ENCODE measurements at regions not wholly inside any gene's neighbourhood (a gene's known extent, or its start where the extent isn't known, plus 50 kb on each side); places are given as distances from the start of the nearest gene placed in this dataset.

DNA sequence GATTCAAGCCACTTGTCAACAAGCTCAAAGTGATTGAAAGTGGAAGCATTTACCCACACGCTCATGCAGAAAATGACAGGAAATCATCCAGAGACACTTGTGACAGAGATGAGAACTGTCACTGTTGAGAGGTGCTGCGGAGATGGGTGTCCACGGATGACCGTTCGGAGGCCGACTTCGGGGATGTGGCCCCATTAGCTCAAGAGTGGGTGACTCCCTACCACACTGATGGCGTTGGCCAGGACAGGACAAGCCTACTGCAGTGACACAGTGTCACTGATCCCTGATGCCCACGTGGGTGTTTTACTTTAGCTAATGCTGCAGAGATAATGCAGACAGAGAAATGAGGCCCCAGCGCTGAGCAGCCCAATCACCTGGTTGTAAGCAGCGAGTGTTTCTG, 81.5 kb upstream of the YWHAQ start:
- BruUV-seq (replicated peaks), result no TSS peak
- Histone ChIP-seq H3K4me3 (replicated peaks in 1 of 2; ENCODE audit: low read depth in 1 of 2, low read length in 2 of 2) (no peak overlapping the region), H4K20me1 (ENCODE audit: insufficient read depth) (no peaks in the 10 kb centered on the region), H2AFZ (ENCODE audit: low read depth, low read length, poor library complexity, severe bottlenecking) (no peak overlapping the region), H3K79me2 (ENCODE audit: insufficient read depth, low read length) (no peaks in the 10 kb centered on the region), H3K9me3 (ENCODE audit: control insufficient read depth in 1 of 2, insufficient read depth in 1 of 2, low read depth in 1 of 2, low read length in 2 of 2) (no peaks in the 10 kb centered on the region), H3K27me3 (ENCODE audit: insufficient read depth, low read length) (no peaks in the 10 kb centered on the region), H3K36me3 (ENCODE audit: control insufficient read depth in 1 of 2, insufficient read depth in 2 of 2, low read length in 2 of 2) (no peaks in the 10 kb centered on the region), H3K27ac (ENCODE audit: low read depth, low read length) (no peak overlapping the region), H3K9ac (ENCODE audit: low read length) (no peak overlapping the region), H3K9me2 (ENCODE audit: insufficient read depth) (no peaks in the 10 kb centered on the region), H3K4me2 (ENCODE audit: low read length) (no peak overlapping the region), H3K4me1 (ENCODE audit: control insufficient read depth in 1 of 2, insufficient read depth in 2 of 2, low read length in 2 of 2) (peaks cover 0 to 11% of the 10 kb centered on the region in 2 experiments; a peak in 1 of 4 replicates)
- RAD21 ChIA-PET (ENCODE audit: low non-redundant PET in 1 of 2, low total read pairs in 2 of 2, uncharacterized antibody in 2 of 2, unreplicated experiment in 2 of 2), result interaction anchor here in 1 of 2 experiments (0.6 kb wide), 1 partner anchor 57 kb away, joined by 5 read pairs; no protein-coding TSS in a partner anchor
- ATAC-seq (no peak), DNase-seq (ENCODE audit: low read depth, low spot score) (no peak)
- POLR2A ChIA-PET, result no interaction called here
- no peak for TF ChIP-seq ELF1 (IDR thresholded peaks at IDR 0.05; ENCODE audit: borderline replicate concordance, low read depth)
- TF ChIP-seq, protein P1, sequence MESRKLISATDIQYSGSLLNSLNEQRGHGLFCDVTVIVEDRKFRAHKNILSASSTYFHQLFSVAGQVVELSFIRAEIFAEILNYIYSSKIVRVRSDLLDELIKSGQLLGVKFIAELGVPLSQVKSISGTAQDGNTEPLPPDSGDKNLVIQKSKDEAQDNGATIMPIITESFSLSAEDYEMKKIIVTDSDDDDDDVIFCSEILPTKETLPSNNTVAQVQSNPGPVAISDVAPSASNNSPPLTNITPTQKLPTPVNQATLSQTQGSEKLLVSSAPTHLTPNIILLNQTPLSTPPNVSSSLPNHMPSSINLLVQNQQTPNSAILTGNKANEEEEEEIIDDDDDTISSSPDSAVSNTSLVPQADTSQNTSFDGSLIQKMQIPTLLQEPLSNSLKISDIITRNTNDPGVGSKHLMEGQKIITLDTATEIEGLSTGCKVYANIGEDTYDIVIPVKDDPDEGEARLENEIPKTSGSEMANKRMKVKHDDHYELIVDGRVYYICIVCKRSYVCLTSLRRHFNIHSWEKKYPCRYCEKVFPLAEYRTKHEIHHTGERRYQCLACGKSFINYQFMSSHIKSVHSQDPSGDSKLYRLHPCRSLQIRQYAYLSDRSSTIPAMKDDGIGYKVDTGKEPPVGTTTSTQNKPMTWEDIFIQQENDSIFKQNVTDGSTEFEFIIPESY (IDR thresholded peaks at IDR 0.05; ENCODE audit: extremely low read depth, insufficient replicate concordance, low read length), result no peak
- TF ChIP-seq CBX3 (IDR thresholded peaks at IDR 0.05; ENCODE audit: low read depth), result no peak
- TF ChIP-seq, protein P2, sequence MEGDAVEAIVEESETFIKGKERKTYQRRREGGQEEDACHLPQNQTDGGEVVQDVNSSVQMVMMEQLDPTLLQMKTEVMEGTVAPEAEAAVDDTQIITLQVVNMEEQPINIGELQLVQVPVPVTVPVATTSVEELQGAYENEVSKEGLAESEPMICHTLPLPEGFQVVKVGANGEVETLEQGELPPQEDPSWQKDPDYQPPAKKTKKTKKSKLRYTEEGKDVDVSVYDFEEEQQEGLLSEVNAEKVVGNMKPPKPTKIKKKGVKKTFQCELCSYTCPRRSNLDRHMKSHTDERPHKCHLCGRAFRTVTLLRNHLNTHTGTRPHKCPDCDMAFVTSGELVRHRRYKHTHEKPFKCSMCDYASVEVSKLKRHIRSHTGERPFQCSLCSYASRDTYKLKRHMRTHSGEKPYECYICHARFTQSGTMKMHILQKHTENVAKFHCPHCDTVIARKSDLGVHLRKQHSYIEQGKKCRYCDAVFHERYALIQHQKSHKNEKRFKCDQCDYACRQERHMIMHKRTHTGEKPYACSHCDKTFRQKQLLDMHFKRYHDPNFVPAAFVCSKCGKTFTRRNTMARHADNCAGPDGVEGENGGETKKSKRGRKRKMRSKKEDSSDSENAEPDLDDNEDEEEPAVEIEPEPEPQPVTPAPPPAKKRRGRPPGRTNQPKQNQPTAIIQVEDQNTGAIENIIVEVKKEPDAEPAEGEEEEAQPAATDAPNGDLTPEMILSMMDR (IDR thresholded peaks at IDR 0.05 in 2 of 3, conservative IDR thresholded peaks at IDR 0.05 in 1 of 3; ENCODE audit: borderline replicate concordance in 1 of 3, insufficient read depth in 1 of 3, low read depth in 2 of 3, low read length in 2 of 3), result no peak
- no peak for TF ChIP-seq JUND (IDR thresholded peaks at IDR 0.05)
- TF ChIP-seq, protein P3, sequence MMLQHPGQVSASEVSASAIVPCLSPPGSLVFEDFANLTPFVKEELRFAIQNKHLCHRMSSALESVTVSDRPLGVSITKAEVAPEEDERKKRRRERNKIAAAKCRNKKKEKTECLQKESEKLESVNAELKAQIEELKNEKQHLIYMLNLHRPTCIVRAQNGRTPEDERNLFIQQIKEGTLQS (IDR thresholded peaks at IDR 0.05), result no peak
- TF ChIP-seq TCF7L2 (IDR thresholded peaks at IDR 0.05; ENCODE audit: borderline replicate concordance, extremely low read depth, insufficient read depth, insufficient read length), result no peak
- no peak for TF ChIP-seq POLR2A (IDR thresholded peaks at IDR 0.05; ENCODE audit: borderline replicate concordance, extremely low read depth, insufficient read depth, insufficient read length)
- TF ChIP-seq SRF (IDR thresholded peaks at IDR 0.05; ENCODE audit: low read depth), result no peak
- intact Hi-C loops (cut with micrococcal nuclease), result no loop called here
- CTCF ChIA-PET, result no interaction called here

All from HCT116 (cell line).